ENCODE measurements at regions not wholly inside any gene's neighbourhood (a gene's known extent, or its start where the extent isn't known, plus 50 kb on each side); places are given as distances from the start of the nearest gene placed in this dataset.

- TF ChIP-seq CTCF (IDR thresholded peaks at IDR 0.05), result no peak
- TF ChIP-seq POLR2A (IDR thresholded peaks at IDR 0.05), result no peak
Observed at GRCh38 chr10:28963539-28964221, 286.4 kb downstream of the BAMBI start.
